Prostate gland (tissue), 2 donors: ENCODE measurements at regions not wholly inside any gene's neighbourhood (a gene's known extent, or its start where the extent isn't known, plus 50 kb on each side); places are given as distances from the start of the nearest gene placed in this dataset.

ENCODE experiments used
- POLR2A ChIP-seq: fragments of 450-650 bp; IDR thresholded peaks from one replicate; pipeline ENCODE4 v1.6.1; 2016; ENCODE audit warnings: antibody characterized with exemption, mild to moderate bottlenecking
- POLR2AphosphoS5 ChIP-seq: sonication (generic); formaldehyde crosslinking; IDR thresholded peaks from one replicate; pipeline ENCODE4 v1.6.1; 2017; ENCODE audit warnings: antibody characterized with exemption
- TF ChIP-seq, protein P1 (sequence below), 4 experiments: fragments of 200-600 bp in 2 of 4; fragments of 450-650 bp in 2 of 4; sonication (generic) in 2 of 4; IDR thresholded peaks; 1 replicate in 3 of 4; 2 replicates in 1 of 4; pipeline ENCODE4 v1.5.1; 2016 to 2019; ENCODE audit warnings: antibody characterized with exemption in 4 of 4, mild to moderate bottlenecking in 2 of 4, moderate library complexity in 2 of 4

DNA sequence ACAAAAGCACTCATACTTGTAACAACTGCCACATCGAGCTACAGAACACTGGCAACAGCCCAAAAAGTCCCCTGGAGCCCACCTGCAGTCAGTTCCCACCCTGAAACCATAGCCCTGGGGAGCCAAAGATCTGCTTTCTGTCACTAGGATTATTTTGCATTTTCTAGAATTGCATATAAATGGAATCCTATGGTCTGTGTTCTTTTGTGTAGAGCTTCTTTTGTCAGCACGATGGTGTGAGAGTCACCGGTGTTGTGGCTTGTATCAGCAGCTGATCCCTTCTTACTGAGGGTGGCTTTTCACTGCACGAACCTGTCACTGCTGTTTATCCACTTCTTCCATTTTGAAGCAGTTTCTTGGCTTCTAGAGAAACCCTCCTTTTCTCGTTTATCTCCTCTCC is 60.1 kb upstream of the PRR23E start:
- TF ChIP-seq, protein P1, sequence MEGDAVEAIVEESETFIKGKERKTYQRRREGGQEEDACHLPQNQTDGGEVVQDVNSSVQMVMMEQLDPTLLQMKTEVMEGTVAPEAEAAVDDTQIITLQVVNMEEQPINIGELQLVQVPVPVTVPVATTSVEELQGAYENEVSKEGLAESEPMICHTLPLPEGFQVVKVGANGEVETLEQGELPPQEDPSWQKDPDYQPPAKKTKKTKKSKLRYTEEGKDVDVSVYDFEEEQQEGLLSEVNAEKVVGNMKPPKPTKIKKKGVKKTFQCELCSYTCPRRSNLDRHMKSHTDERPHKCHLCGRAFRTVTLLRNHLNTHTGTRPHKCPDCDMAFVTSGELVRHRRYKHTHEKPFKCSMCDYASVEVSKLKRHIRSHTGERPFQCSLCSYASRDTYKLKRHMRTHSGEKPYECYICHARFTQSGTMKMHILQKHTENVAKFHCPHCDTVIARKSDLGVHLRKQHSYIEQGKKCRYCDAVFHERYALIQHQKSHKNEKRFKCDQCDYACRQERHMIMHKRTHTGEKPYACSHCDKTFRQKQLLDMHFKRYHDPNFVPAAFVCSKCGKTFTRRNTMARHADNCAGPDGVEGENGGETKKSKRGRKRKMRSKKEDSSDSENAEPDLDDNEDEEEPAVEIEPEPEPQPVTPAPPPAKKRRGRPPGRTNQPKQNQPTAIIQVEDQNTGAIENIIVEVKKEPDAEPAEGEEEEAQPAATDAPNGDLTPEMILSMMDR (IDR thresholded peaks at IDR 0.05) = no peak
- TF ChIP-seq POLR2A (no peak), POLR2AphosphoS5 (no peak)
